Neural cell (in vitro differentiated cells): ENCODE measurements at regions not wholly inside any gene's neighbourhood (a gene's known extent, or its start where the extent isn't known, plus 50 kb on each side); places are given as distances from the start of the nearest gene placed in this dataset.

Experiments
- H2AFZ ChIP-seq: fragments of 200-600, 300-800 bp; sonication (generic), shearing (Covaris generic); 2 replicates; pipeline ENCODE4 v1.6.0; 2014; ENCODE audit warnings: low read depth, mild to moderate bottlenecking, antibody characterized with exemption, low read length, moderate library complexity
- H3F3A ChIP-seq: fragments of 200-600 bp; shearing (Covaris generic); 2 replicates; pipeline ENCODE4 v1.6.1; 2016; ENCODE audit warnings: mild to moderate bottlenecking, moderate library complexity, mixed read lengths, antibody characterized with exemption, low read length; ENCODE audit not compliant: insufficient read depth, poor library complexity, severe bottlenecking
- H3K27ac ChIP-seq: fragments of 200-600, 300-800 bp; sonication (generic), shearing (Covaris generic); 2 replicates; pipeline ENCODE4 v1.5.1; 2014; ENCODE audit warnings: mild to moderate bottlenecking, low read length, moderate library complexity
- H3K27me3 ChIP-seq: fragments of 300-800, 200-600 bp; sonication (generic), shearing (Covaris generic); 2 replicates; pipeline ENCODE4 v1.6.0; 2014; ENCODE audit warnings: mild to moderate bottlenecking, low read depth, low read length, moderate library complexity; ENCODE audit not compliant: insufficient read depth
- H3K36me3 ChIP-seq: fragments of 300-800, 200-600 bp; sonication (generic), shearing (Covaris generic); 2 replicates; pipeline ENCODE4 v1.5.1; 2014; ENCODE audit warnings: mild to moderate bottlenecking, antibody characterized with exemption, low read length, moderate library complexity; ENCODE audit not compliant: insufficient read depth
- H3K4me2 ChIP-seq: fragments of 300-800, 200-600 bp; sonication (generic), shearing (Covaris generic); 2 replicates; pipeline ENCODE4 v1.6.0; 2014; ENCODE audit warnings: mild to moderate bottlenecking, low read length
- H3K4me3 ChIP-seq: fragments of 300-800, 200-600 bp; sonication (generic), shearing (Covaris generic); 2 replicates; pipeline ENCODE4 v1.5.1; 2014; ENCODE audit warnings: mild to moderate bottlenecking, low read length, moderate library complexity
- H3K79me2 ChIP-seq: fragments of 200-600 bp; shearing (Covaris generic); replicated peaks from 2 replicates; pipeline ENCODE4 v1.6.0; 2014; ENCODE audit warnings: mild to moderate bottlenecking, low read length, moderate library complexity; ENCODE audit not compliant: insufficient read depth
- H3K9ac ChIP-seq: fragments of 300-800, 200-600 bp; sonication (generic), shearing (Covaris generic); 2 replicates; pipeline ENCODE4 v1.6.1; 2016; ENCODE audit warnings: mild to moderate bottlenecking, low read length, mixed read lengths
- H3K9me2 ChIP-seq: fragments of 200-600 bp; shearing (Covaris generic); 2 replicates; pipeline ENCODE4 v1.6.1; 2016; ENCODE audit warnings: mild to moderate bottlenecking, low read length, mixed read lengths; ENCODE audit not compliant: insufficient read depth
- H3K9me3 ChIP-seq: fragments of 200-600, 300-800 bp; sonication (generic), shearing (Covaris generic); 2 replicates; pipeline ENCODE4 v1.6.1; 2016; ENCODE audit warnings: mild to moderate bottlenecking, mixed run types, low read length, moderate library complexity, mixed read lengths
- H4K20me1 ChIP-seq: fragments of 200-600 bp; shearing (Covaris generic); 2 replicates; pipeline ENCODE4 v1.6.1; 2016; ENCODE audit warnings: mild to moderate bottlenecking, mixed run types; ENCODE audit not compliant: insufficient read depth
- CTCF ChIP-seq: fragments of 450-650 bp; IDR thresholded peaks from 2 replicates; pipeline ENCODE4 v1.5.1; 2014; ENCODE audit warnings: antibody characterized with exemption, mild to moderate bottlenecking, moderate library complexity; ENCODE audit not compliant: poor library complexity, severe bottlenecking
- EP300 ChIP-seq: fragments of 450-650 bp; conservative IDR thresholded peaks from 2 replicates; pipeline ENCODE4 v1.6.1; 2014; ENCODE audit warnings: antibody characterized with exemption, mild to moderate bottlenecking, moderate library complexity; ENCODE audit not compliant: poor library complexity, severe bottlenecking
- EZH2 ChIP-seq: fragments of 200-600, 300-800 bp; shearing (Covaris generic), sonication (generic); IDR thresholded peaks from 2 replicates; pipeline ENCODE4 v1.6.1; 2014; ENCODE audit warnings: antibody characterized with exemption, low read length, borderline replicate concordance, mild to moderate bottlenecking; ENCODE audit not compliant: insufficient read depth, poor library complexity, severe bottlenecking
- MXI1 ChIP-seq: fragments of 450-650 bp; conservative IDR thresholded peaks from 2 replicates; pipeline ENCODE4 v1.6.1; 2014; ENCODE audit warnings: antibody characterized with exemption, mild to moderate bottlenecking; ENCODE audit not compliant: poor library complexity, severe bottlenecking
- POLR2AphosphoS5 ChIP-seq: IDR thresholded peaks from 2 replicates; pipeline ENCODE4 v1.6.1; 2012
- RAD21 ChIP-seq: fragments of 450-650 bp; conservative IDR thresholded peaks from 2 replicates; pipeline ENCODE4 v1.6.1; 2014; ENCODE audit warnings: antibody characterized with exemption, mild to moderate bottlenecking, moderate library complexity
- REST ChIP-seq: IDR thresholded peaks from 2 replicates; pipeline ENCODE4 v1.6.1; 2012; ENCODE audit warnings: borderline replicate concordance
- SMC3 ChIP-seq: fragments of 450-650 bp; conservative IDR thresholded peaks from 2 replicates; pipeline ENCODE4 v1.6.1; 2014; ENCODE audit warnings: antibody characterized with exemption, mild to moderate bottlenecking, moderate library complexity; ENCODE audit not compliant: poor library complexity
- TAF1 ChIP-seq: IDR thresholded peaks from 2 replicates; pipeline ENCODE4 v1.6.1; 2012; ENCODE audit warnings: low read depth

- H3K9me3 ChIP-seq: no peaks in the 10 kb centered on the region
- H3K27ac ChIP-seq: no peak overlapping the region
- no peaks in the 10 kb centered on the region for H3F3A ChIP-seq
- no peaks in the 10 kb centered on the region for H3K36me3 ChIP-seq
- H3K9ac ChIP-seq: no peak overlapping the region
- H3K4me3 ChIP-seq: no peak overlapping the region
- H2AFZ ChIP-seq: no peak overlapping the region
- H3K79me2 ChIP-seq: no peaks in the 10 kb centered on the region
- H3K4me2 ChIP-seq: no peak overlapping the region
- no peak for TF ChIP-seq TAF1
- no peak for TF ChIP-seq REST
- TF ChIP-seq EP300: no peak
- TF ChIP-seq EZH2: no peak
- no peak for TF ChIP-seq MXI1
- no peak for TF ChIP-seq CTCF
- TF ChIP-seq POLR2AphosphoS5: no peak
- no peak for TF ChIP-seq SMC3
- no peak for TF ChIP-seq RAD21
- H3K27me3 ChIP-seq: no peaks in the 10 kb centered on the region
- H3K9me2 ChIP-seq: no peaks in the 10 kb centered on the region
- no peaks in the 10 kb centered on the region for H4K20me1 ChIP-seq
Measured at GRCh38 chr10:85152496-85152895, 824.1 kb downstream of the CCSER2 start.

- Histone ChIP-seq H3K9me2 (no peaks in the 10 kb centered on the region), H3K79me2 (no peaks in the 10 kb centered on the region)
Measured at GRCh38 chr10:85152911-85153310, 824.5 kb downstream of the CCSER2 start.

More at GRCh38 chr10:85152911-85153310, 824.5 kb downstream of the CCSER2 start:
- no peak overlapping the region for H3K9ac ChIP-seq
- H3K4me2 ChIP-seq: no peak overlapping the region
- no peak overlapping the region for H3K27ac ChIP-seq
- no peaks in the 10 kb centered on the region for H3K27me3 ChIP-seq
- H2AFZ ChIP-seq: no peak overlapping the region
- TF ChIP-seq TAF1: no peak
- TF ChIP-seq EP300: no peak
- TF ChIP-seq POLR2AphosphoS5: no peak
- no peak for TF ChIP-seq MXI1
- H3F3A ChIP-seq: no peaks in the 10 kb centered on the region
- no peaks in the 10 kb centered on the region for H3K9me3 ChIP-seq
- H3K36me3 ChIP-seq: no peaks in the 10 kb centered on the region
- no peaks in the 10 kb centered on the region for H4K20me1 ChIP-seq
- H3K4me3 ChIP-seq: no peak overlapping the region
